ENCODE measurements at regions not wholly inside any gene's neighbourhood (a gene's known extent, or its start where the extent isn't known, plus 50 kb on each side); places are given as distances from the start of the nearest gene placed in this dataset.

DNA sequence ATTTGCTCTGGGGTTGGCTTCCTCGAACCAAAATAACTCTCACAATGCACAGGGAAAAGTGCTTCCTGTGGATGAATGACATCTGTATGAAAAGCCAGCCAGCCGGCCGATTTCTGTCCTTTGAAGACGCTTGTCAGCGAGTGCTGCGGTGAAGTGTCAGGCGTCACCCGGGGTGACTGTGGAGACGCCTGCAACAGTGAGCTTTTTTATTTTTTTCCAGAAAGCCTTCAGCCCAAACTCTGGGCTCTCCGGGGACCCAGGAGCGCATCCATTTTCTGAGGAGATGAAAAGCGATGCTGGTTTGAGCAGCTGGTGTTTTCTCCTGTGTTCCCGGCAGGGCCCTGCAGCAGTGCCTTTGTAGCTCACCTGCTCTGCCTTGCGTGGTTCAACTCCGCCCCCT is 147.9 kb upstream of the MYL2 start:
- TF ChIP-seq, protein P1, sequence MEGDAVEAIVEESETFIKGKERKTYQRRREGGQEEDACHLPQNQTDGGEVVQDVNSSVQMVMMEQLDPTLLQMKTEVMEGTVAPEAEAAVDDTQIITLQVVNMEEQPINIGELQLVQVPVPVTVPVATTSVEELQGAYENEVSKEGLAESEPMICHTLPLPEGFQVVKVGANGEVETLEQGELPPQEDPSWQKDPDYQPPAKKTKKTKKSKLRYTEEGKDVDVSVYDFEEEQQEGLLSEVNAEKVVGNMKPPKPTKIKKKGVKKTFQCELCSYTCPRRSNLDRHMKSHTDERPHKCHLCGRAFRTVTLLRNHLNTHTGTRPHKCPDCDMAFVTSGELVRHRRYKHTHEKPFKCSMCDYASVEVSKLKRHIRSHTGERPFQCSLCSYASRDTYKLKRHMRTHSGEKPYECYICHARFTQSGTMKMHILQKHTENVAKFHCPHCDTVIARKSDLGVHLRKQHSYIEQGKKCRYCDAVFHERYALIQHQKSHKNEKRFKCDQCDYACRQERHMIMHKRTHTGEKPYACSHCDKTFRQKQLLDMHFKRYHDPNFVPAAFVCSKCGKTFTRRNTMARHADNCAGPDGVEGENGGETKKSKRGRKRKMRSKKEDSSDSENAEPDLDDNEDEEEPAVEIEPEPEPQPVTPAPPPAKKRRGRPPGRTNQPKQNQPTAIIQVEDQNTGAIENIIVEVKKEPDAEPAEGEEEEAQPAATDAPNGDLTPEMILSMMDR (conservative IDR thresholded peaks at IDR 0.05), result no peak
- TF ChIP-seq ZFX (IDR thresholded peaks at IDR 0.05), result no peak
